NCI-H2227 treated with DMSO at 0.1 percent for 48 hours (cell line): ENCODE measurements at regions not wholly inside any gene's neighbourhood (a gene's known extent, or its start where the extent isn't known, plus 50 kb on each side); places are given as distances from the start of the nearest gene placed in this dataset.
"Not testable (repeated sequence)": the region's sequence is repeated elsewhere in the genome, so short reads cannot be mapped to it uniquely, and the experiment has no call there.

Experiments used
- DNase-seq: peaks from one replicate; lab custom pipeline; 2025; lab: John Stamatoyannopoulos, UW

DNA sequence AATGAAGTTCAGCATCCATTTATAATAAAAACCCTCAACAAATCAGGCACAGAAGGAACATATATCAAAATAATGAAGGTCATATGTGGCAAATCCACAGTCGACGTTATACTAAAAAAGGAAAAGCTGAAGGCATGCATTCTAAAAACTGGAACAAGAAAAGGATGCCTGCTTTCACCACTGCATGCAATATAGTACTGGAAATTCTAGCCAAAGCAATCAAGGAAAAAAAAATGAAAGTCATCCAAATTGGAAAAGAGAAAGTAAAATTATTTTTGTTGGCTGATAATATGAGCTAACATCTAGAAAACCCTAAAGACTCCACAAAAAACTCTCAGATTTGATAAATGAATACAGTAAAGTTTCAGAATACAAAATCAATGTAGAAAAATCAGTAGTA is 1123.2 kb downstream of the TBL1XR1 start:
- no peak for DNase-seq

DNA sequence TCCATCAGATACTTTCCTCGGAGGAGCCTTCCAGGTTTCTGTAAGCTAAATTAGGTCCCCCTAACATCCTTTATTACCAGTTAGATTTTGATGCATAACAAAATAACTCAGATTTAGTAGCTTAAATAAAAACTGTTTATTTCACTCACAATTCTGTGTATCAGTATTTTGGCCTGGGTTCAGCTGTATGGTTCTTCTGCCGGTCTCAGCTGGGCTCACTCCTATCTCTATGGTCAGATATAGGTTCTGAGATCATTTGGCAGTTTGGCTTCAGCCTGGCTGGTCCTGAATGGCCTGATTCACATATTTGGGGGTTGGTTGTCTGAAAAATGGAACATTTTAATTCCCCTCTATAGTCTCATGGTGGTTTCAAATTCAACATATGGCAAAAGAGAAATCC is 1125.3 kb downstream of the TBL1XR1 start:
- DNase-seq, result no peak

DNA sequence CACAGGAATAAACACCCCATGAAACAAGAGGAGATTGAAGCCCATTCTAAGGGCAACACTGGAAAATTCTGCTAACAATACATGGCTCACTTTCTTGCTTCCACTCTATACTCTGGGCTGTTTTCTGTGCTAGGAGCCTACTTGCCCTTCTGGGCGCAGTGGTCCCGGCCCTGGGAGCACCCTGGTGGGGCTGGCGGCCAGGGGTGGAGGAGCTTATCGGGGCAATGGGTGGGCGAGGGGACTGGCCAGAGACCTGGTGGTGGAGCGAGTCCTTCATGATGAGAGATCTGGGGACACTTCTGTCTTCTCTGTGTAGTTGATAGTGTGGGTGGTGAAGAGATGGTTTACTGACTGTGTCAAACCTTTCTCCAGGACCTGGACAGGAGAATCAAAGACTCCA is 1128.5 kb downstream of the TBL1XR1 start:
- no peak for DNase-seq

DNA sequence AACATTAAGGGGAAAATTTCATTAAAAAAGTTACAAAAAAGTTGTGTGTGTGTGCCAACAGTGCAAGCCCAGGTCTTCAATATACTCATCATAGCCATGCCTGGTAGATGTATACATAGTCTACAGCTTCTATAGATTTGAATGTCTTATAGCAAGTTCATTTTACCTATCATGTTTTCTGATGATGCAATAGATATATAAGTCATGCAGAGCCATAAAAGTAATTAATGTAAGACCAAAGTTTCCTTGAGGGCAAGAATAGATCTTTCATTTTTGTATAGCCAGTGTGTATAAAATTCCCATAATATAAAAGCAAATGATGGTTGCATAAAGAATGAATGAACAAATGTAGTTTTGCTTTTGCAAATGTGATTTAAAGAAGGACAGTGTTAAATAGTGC is 1138.4 kb downstream of the TBL1XR1 start:
- DNase-seq, result no peak

DNA sequence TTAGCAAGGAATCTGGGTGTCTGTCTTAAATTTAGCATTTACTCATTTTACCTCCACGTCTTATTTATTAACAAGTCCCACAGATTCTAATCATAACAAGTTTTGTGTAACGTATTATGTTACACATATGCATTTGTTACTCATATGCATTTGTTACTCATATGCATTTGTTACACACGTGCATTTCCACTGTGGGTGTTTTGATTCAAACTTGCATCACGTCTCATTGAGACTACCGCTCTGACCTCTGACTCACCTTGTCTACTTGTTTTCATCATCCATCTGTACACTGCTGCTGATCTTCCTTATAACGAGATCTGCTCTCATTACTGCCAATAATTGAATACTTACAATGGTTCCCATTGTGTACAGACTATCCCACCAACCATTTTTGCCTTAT is 1141.4 kb downstream of the TBL1XR1 start:
- DNase-seq, result no peak

DNA sequence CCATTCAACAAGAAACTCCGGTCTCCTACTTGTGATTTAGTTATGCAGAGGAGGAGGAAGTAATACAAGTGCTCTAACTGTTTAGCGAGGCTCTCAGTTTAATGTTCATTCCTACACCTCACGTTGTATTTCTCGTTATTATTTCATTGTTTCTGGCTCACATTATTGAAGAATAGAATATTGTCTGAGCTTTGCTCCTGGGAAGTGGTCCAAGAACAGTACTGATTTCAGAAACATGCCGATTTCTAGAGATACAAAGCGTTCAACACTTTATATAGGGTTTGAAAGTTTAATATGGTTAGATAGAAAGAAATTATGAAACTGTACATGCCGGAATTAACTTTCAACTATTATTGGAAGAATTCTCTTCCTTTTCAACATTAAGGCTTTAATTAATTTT is 1145.5 kb downstream of the TBL1XR1 start:
- DNase-seq, result no peak

DNA sequence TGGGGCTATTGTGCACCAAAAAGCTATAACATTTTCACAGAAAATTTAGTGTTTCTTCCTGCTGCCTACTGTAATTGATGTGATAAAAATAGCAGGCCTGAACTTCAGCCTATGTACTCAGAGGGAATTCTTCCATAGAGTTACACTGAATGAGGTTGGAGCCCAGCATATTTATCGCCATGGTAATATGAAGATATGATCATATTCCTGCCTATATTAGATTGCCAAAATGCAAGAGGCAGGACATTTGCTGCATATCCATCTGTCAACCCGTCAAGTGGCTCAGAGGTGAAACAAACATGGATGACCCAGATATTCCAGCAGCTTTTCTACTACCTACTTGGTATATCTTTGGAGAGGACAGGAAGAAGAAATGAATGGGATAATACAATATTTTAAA is 1150.6 kb downstream of the TBL1XR1 start:
- DNase-seq, result no peak

DNA sequence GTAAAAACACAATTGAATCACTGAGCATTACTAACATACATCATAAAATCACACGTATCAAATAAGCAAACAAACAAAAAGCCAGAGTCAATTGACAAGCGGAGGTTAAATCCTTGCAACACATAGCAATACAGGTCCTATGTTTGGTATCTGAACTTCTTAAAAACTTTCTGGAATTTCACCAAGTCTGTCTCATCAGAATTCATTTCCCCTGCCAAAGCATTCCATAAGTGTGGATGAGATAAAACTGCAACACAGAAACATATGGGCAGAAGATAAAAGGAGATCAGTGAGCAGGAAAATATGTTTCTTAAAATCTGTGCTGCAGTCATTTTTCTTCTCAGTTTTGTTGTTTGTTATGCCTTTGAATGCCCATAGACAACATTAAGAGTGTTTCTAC is 1155.5 kb downstream of the TBL1XR1 start:
- no peak for DNase-seq

DNA sequence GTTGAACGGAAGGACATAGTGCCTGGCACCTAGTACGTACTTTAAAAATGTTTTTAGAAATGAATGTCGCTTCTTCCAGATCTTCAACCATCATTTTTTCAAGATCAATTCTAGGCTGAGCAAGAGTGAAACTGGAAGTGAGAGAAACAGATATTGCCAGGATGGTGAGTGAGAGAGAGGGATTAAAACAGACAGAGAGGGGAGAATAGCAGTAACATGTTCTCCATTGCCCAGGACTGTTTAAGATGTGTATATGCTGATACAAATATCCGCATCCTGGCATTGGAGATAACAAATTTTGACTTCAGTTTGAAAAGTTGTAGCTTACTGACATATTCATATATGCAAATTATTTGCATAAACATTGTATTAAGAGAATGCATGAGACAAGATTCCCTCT is 1156.1 kb downstream of the TBL1XR1 start:
- DNase-seq, result no peak

DNA sequence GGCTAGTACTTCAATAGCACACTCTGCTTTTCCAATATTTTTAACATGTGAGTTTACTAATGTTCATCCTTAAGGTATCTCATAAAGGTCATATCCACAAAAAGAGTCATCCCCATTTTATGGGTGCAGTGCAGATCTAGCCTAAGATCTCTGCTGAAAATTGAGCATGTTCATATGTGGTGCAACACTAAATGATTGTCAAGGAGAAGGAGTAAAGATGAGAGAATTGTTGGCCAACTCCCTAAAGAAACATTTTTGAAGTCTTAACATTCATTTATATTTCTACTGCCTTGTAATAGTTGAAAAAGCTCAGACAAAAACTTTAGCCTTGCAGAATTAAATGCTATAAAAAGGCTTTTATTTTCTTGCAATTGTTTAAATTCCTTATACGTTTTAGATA is 1159.6 kb downstream of the TBL1XR1 start:
- DNase-seq, result no peak

DNA sequence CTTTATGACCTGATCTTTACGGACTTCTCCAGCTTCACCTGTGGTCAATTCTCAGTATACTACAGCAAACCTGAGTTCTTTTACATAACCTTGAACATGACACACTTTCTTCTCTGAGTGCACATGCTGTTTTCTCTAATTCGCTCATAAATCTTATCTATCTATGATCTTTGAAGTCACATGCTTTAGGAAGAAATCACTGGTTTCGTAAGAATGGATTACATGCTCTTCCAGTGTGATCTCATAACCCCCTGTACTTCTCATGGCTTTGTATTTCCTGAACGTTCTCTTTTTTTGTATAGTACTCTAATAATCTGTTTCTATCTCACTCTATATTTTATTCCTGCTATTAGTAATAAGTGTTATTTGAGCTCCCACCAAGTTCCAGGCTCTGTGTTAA is 1165.2 kb downstream of the TBL1XR1 start:
- no peak for DNase-seq

DNA sequence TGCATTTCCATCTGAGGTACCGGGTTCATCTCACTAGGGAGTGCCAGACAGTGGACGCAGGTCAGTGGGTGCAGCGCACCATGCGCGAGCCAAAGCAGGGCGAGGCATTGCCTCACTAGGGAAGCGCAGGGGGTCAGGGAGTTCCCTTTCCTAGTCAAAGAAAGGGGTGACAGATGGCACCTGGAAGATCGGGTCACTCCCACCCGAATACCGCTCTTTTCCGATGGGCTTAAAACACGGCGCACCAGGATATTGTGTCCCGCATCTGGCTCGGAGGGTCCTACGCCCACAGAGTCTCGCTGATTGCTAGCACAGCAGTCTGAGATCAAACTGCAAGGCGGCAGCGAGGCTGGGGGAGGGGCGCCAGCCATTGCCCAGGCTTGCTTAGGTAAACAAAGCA is 1157.1 kb downstream of the NAALADL2 start:
- DNase-seq, result not testable (repeated sequence)

DNA sequence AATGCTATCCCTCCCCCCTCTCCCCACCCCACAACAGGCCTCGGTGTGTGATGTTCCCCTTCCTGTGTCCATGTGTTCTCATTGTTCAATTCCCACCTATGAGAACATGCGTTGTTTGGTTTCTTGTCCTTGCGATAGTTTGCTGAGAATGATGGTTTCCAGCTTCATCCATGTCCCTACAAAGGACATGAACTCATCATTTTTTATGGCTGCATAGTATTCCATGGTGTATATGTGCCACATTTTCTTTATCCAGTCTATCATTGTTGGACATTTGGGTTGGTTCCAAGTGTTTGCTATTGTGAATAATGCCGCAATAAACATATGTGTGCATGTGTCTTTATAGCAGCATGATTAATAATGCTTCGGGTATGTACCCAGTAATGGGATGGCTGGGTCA is 1156.1 kb downstream of the NAALADL2 start:
- DNase-seq, result not testable (repeated sequence)

DNA sequence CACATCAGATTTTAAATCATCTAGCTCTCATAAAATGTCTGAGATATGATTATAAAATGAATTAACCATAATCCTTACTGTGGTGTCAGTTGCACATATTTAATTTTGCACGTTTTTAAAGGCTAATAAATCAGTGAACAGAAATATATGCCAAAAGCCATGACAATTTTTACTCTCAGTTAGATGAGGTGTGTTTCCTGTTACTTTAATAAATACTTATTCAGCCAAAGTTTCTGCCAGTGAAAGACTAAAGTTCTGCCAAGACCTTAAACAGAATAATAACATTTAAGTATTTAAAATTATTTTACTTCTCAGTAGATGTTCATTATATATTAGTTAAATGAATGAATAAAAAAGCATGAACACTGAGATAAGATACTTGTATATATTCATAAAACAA is 1150.1 kb downstream of the NAALADL2 start:
- no peak for DNase-seq

DNA sequence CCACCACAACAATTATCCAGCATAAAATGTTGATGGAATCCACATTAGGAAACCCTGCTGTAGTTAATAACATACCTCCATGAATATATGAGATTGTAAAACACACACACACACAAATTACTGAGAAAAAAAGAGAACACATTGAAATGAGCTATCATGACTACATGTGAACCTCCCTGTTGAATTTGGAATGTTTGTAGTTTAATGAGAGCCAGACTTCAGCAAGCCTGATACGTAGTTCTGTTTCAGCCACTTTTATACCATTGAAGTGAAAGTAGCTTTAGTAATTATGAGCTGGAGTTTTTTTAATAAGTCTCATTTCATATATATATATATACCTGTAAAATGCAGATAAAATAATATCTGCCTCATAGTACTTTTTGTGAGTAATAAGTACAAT is 1146.4 kb downstream of the NAALADL2 start:
- DNase-seq, result no peak

DNA sequence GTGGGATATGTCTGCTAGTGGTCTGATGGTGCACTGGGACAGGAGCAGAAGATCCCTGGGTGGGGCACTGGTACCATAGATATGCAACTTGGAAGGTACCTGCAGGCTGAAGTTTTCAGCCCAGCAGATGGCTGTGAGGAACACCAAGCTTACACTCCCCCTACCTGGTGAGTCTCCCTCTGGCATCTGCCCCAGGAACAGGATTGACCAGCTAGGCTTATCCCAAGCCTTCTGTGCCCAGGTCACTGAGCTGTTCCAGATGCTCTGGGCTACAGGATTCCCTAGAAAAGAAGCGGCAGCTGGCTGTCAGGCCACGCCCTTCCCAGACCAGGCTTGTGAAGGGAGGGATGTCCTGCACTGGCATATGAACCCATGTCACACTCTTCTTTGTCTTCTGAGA is 1130.0 kb downstream of the NAALADL2 start:
- no peak for DNase-seq

DNA sequence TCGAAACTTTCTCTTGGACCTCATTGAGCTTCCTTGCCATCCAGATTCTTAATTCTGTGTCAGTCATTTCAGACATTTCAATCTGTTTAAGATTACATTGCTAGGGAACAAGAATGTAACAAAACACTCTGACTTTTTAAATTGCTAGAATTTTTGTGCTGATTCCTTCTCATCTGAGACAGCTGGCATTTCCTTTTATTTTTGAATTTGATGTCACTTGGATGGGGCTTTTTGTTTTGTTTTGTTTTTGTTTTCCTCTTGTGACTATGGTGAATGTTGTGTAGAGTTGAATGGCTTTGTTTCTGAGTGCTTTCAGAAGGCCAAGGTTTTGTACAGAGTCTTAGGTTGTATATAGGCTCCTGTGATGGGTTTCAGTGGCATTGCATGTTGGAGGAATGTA is 1129.3 kb downstream of the NAALADL2 start:
- no peak for DNase-seq

DNA sequence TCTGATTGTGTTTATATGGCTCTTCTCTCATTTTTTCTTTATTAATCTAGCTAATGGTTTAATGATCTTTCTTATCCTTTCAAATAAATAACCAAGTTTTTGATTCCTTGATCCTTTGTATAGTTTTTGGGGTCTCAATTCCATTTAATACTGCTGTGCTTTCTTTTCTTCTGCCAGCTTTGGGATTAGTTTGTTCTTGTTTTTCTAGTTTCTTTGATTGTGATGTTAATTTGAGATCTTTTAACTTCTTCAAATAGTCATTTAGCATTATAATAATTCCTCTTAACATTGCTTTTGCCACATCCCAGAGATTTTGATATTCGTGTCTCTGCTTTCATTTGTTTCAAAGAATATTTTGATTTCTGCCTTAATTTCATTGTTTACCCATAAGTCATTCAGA is 1126.6 kb downstream of the NAALADL2 start:
- no peak for DNase-seq

DNA sequence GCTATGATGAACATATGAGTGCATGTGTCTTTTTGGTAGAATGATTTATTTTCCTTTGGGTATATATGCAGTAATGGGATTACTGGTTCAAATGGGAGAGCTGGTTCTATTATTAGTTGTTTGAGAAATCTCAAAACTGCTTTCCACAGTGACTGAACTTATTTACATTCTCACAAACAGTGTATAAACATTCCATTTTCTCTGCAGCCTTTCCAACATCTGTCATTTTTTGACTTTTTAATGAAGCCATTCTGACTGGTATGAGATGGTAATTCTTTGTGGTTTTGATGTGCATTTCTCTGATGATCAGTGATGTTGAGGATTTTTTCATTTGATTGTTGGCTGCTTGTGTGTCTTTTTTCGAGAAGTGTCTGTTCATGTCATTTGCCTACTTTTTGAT is 1124.2 kb downstream of the NAALADL2 start:
- no peak for DNase-seq

DNA sequence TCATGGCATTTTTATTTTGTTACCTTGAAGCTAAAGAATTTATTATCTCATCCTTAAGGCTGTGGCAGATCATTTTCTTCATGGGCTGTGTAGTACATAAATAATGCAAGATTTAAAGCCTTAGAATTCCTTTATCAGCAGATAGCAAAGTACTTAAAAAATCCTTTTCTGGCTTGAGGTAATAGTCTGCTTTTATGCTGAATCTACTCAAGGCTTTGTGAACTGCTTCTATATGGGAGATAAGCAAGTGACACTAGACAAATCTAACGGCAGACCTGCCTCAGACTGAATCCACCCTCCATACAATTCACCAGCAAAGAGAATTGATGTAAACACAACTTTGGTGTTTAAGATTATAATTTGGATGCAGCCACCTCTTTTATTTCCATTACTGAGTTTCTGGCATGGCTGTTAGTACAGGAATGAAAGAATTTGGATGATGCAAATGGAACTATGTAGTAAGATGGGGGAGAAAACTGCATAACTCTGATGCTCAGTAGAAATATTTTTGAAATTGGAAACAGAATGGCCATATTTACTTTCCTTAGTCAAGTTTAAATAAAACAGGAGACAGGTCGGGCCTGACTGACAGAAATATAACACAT is 1121.5 kb downstream of the NAALADL2 start:
- no peak for DNase-seq

DNA sequence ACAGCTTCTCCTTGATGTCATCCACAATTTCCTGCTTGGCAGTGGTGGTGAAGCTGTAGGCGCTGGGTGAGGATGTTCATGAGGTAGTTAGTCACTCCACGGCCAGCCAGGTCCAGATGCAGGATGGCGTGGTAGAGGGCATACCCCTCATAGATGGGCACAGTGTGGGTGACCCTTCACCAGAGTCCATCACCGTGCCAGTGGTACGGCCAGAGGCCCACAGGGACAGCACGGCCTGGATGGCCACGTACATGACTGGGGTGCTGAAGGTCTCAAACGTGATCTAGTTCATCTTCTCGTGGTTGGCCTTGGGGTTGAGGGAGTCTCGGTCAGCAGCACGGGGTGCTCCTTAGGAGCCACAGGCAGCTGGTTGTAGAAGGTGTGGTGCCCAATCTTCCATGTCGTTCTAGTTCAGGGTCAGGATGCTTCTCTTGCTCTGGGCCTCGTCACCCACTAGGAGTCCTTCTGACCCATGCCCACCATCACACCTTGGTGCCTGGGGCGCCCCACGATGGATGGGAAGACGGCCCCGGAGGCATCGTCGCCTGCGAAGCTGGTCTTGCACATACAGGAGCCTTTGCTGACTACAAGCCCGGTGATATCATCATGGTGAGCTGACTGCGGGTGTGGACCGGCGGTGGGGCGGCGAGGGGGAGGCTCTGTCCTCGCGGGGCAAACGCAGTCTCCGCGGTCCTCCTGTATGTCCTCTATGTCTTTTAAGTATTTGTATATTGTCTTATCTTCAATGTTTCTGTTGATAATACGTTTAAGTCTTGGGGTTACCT is 1119.0 kb downstream of the NAALADL2 start:
- no peak for DNase-seq

DNA sequence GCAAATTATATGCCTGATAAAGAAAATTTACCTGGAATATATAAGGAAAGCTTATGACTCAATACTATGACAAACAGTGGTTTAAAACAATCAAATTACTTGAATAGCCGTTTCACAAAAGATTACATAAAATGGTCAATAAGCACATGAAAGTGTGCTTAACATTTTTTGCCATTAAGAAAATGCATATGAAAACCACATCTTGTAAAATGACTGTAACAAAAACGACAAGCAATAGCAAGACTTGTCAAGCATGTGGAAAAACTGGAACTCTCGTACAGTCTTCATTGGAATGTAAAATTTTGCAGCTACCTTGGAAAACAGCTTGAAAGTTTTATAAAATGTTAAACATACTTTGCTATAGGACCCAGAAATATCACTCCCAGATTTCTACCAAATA is 1110.3 kb downstream of the NAALADL2 start:
- no peak for DNase-seq

DNA sequence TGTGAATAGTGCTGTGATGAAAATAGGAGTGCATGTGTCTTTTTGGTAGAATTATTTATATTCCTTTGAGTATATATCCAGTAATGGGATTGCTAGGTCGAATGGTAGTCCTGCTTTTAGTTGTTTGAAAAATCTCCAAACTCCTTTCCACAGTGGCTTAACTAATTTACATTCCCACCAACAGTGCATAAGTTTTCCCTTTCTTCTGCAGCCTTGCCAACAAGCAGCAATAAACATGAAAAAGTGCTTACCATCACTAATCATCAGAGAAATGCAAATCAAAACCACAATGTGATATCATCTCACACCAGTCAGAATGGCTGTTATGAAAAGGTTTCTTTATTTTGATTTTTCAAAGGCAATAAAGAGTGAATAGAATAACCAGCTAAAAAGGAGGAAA is 1105.9 kb downstream of the NAALADL2 start:
- DNase-seq, result no peak

DNA sequence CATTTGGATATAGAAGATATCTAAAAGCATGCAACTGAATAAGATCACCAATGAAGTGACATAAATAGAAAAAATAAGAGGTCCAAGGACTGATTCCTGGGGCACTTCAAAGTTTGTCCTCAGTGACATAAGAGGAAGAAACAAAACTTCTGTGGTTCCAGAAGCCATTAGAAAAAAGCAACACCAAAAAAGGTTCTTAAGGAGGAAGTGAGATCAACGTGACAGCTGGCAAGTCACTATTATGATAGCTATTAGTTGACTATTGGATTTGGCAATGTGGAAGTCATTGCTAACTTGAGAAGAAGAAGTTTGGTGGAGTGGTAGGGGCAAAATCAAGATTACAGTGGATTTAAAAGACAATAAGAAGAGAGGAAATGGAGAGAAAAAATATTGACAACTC is 1098.3 kb downstream of the NAALADL2 start:
- no peak for DNase-seq
